Motor neuron (in vitro differentiated cells): ENCODE measurements at regions not wholly inside any gene's neighbourhood (a gene's known extent, or its start where the extent isn't known, plus 50 kb on each side); places are given as distances from the start of the nearest gene placed in this dataset.

Experiments
- ATAC-seq, 8 experiments: fragments of 200-7000 bp; cut with Tn5 transposase; replicated peaks in 6 of 8; 2 replicates each; pipeline ENCODE4 v1.8.0; 2021; ENCODE audit warnings: mild to moderate bottlenecking in 8 of 8, moderate library complexity in 8 of 8
- H3K27ac ChIP-seq, 2 donors: fragments of 250-450 bp; sonication (Bioruptor Pico); 2 replicates each; pipeline ENCODE4 v1.9.0; 2021; ENCODE audit warnings: antibody characterized with exemption in 2 of 2, mild to moderate bottlenecking in 2 of 2, moderate library complexity in 1 of 2
- H3K4me1 ChIP-seq, 2 donors: fragments of 250-450 bp; sonication (Bioruptor Pico); replicated peaks in 1 of 2; 2 replicates each; pipeline ENCODE4 v1.6.1; 2021; ENCODE audit warnings: antibody characterized with exemption in 2 of 2, mild to moderate bottlenecking in 2 of 2, moderate library complexity in 1 of 2
- H3K4me3 ChIP-seq, 5 donors: fragments of 250-450 bp; sonication (Bioruptor Pico); 2 replicates each; pipeline ENCODE4 v1.9.0; 2021; ENCODE audit warnings: antibody characterized with exemption in 5 of 5, mild to moderate bottlenecking in 5 of 5, moderate library complexity in 4 of 5
- WGBS, 10 experiments: fragments of 450-650 bp; shearing (Covaris generic); methylation state at CpG; one replicate each; pipeline ENCODE4 v1.0.0; 2022; 5-methylcytosine and 5-hydroxymethylcytosine counted together
- in situ Hi-C, 9 experiments: fragments of 400-800 bp; cut with MboI; loops; one replicate each; pipeline ENCODE4 v1.15.0; 2021; ENCODE audit warnings: low sequenced_read_pairs in 9 of 9, low pct_unique_long_range_greater_than_20kb in 2 of 9; ENCODE audit not compliant: unreplicated experiment in 9 of 9

- peaks cover 0 to 4% of the 10 kb centered on the region in 2 donors for H3K4me1 ChIP-seq
- in situ Hi-C loops = no loop called here
- peak; percentile 45 to 88 (median 64) for ATAC-seq
- no peak overlapping the region for H3K27ac ChIP-seq
- WGBS, 10 experiments = 2 to 71% (median 52%) methylated on average over 3 to 19 of the region's 19 CpGs
- no peak overlapping the region for H3K4me3 ChIP-seq
Observed at GRCh38 chr7:131007439-131008330, 273.7 kb upstream of the KLF14 start.

DNA sequence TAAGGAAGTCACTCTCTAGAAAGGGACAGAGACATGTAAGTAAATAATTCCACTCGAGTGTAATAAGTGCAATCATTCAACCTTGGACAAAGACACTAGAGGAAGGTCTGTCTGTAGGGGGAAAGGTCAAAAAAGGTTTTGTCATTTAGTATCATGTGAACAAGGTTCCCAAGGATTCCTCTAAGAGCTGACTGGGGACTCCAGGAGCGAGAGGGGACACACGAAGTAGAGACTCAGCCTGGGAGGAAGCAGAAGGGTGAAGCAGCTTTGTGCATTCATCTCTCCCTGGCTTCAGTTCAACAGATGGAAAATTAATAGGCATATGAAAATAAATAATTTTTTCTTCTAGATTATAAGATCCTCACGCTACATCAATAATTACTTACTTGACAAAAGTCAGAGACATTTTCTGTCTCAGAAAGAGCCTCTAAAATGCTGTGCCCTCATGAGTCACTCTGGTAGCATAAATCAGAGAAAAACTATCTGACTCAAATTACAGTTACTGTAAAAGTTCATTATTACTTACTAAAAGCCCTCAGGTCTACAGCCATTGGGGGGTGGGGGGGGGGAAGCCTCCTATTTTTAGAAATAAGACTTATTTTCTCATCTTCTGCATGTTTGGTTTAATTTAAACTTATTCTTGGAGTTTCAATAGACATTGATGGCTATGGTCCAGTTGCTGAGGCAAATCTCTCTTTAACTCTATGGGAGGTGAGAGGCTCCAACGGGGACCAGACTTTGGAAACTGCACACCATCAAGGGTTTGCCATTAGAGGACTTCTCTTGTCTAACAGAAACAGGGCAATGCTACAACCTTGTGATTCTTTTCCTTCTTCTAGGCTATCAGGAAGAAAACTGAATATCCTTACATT is 275.1 kb upstream of the KLF14 start:
- Histone ChIP-seq H3K27ac (no peak overlapping the region), H3K4me1 (peaks cover 0 to 4% of the 10 kb centered on the region in 2 donors), H3K4me3 (no peak overlapping the region)
- in situ Hi-C loops = no loop called here
- WGBS, 10 experiments = 8 to 88% (median 47%) methylated on average over 2 to 4 of the region's 5 CpGs; no CpG with 5 or more reads in 1 of the 10 experiments
- peak in 4 of 8 experiments; percentile 6 to 39 (median 22) for ATAC-seq

DNA sequence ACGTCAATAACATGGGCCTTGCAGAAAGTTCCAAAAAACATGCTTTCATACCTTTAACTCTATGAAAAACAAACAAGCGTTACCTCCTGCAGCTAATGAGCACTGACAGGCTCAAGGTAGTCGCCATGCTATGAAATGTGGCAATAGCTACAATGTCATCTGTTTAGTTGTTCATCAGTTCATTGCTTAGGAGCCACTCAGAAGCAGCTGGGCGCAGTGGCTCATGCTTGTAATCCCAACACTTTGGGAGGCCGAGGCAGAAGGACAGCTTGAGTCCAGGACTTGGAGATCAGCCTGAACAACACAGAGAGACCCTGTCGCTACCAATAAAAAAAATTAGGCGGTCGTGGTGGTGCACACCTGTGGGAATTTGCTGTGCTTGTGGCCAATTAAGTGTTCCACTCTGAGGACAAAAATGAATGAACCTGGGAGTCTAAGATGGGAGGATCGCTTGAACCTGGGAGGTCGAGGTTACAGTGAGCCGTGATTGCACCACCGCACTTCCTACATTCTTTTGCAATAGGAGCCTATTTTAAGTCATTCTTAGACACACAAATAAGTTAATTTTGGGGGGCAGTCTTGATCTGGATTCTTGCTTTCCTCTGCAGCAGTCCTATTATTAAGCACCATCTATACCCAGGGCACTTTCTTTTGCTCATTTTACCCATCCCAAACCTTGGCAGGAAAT is 276.2 kb upstream of the KLF14 start:
- no peak overlapping the region for H3K27ac ChIP-seq
- in situ Hi-C loops = no loop called here
- no peak for ATAC-seq
- WGBS, 10 experiments = 71 to 100% (median 95%) methylated on average over 1 to 12 of the region's 12 CpGs
- H3K4me3 ChIP-seq = no peak overlapping the region
- H3K4me1 ChIP-seq = peaks cover 0 to 4% of the 10 kb centered on the region in 2 donors

DNA sequence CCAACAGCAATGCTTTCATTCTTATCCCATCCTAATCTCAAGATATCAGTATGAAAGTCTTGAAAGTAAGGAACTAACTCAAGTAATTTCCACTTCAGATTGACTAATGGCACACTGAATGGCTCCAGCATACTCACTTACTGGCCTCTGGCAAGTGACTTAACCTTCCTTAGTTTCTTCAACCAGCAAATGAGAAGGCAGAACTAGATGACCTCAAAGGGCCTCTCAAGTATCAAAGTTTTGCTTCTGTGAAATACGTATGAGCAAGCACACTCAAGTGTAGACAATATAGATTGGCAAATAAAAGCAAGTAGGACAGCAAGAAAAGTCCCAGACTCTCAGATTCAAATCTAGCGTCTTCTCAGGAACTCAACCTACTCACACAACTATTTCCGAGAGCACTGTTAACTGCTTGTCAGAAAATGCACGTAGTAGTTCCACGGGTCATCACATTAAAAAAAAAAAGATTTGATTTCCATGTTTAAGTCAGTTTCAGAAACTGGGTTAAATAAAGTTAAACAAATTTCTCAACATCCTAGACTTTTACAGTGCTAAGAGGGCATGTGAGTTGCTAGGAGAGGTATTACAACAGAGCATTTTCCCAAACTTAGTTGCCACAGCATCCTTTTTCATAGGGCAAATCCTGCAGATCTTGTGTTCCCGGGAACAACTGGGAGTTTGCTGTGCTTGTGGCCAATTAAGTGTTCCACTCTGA is 276.9 kb upstream of the KLF14 start:
- H3K4me1 ChIP-seq = peaks cover 0 to 4% of the 10 kb centered on the region in 2 donors
- 70 to 100% (median 87%) methylated on average over 2 to 6 of the region's 6 CpGs; no CpG with 5 or more reads in 1 of the 10 experiments for WGBS, 10 experiments
- H3K4me3 ChIP-seq = no peak overlapping the region
- no peak overlapping the region for H3K27ac ChIP-seq
- ATAC-seq = peak in 1 of 8 experiments; percentile 5
- in situ Hi-C loops = no loop called here

DNA sequence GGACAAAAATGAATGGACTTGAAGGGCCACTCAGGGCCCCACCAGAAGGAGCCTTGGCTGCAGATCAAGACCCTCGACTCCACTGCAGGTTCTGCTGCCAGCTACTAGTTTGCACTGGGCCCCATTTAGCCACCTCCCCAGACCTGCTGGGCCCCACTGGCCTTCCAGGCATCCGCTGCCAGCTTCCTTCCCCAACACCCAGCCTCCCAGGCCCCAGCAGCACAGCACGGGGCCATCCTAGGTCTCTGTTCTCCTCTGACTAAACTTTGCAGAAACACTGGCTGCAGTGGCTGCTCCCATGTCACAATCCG is 277.4 kb upstream of the KLF14 start:
- peak in 1 of 8 experiments; percentile 12 for ATAC-seq
- Histone ChIP-seq H3K4me1 (peaks cover 0 to 4% of the 10 kb centered on the region in 2 donors), H3K4me3 (no peak overlapping the region), H3K27ac (no peak overlapping the region)
- WGBS, 10 experiments = 39 to 100% (median 80%) methylated on average over 1 to 2 of the region's 4 CpGs; no CpG with 5 or more reads in 1 of the 10 experiments
- in situ Hi-C loops = no loop called here

DNA sequence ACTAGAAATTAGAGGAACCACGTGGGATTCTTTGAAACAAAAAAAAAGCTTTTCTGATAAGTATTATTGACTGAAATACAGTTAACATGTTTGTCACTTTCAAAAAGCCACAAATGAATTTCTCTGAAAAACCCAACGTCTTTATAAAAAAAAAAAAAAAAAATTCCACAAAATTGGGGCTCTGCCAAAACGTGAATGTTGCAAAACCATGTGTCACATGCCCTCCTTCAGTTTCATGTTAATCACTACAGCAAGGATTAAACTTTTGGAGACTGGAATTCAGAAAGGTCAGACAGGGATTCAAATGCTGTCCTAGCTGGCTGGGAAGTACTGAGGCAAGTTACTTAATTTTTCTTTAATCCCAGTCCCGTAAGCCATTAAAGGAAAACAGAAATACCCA is 278.0 kb upstream of the KLF14 start:
- Histone ChIP-seq H3K4me1 (peaks cover 0 to 4% of the 10 kb centered on the region in 2 donors), H3K4me3 (no peak overlapping the region), H3K27ac (no peak overlapping the region)
- in situ Hi-C loops = no loop called here
- peak in 3 of 8 experiments; percentile 10 to 17 (median 14) for ATAC-seq
- 0 to 87% (median 56%) methylated on average over 1 to 4 of the region's 4 CpGs for WGBS, 10 experiments

DNA sequence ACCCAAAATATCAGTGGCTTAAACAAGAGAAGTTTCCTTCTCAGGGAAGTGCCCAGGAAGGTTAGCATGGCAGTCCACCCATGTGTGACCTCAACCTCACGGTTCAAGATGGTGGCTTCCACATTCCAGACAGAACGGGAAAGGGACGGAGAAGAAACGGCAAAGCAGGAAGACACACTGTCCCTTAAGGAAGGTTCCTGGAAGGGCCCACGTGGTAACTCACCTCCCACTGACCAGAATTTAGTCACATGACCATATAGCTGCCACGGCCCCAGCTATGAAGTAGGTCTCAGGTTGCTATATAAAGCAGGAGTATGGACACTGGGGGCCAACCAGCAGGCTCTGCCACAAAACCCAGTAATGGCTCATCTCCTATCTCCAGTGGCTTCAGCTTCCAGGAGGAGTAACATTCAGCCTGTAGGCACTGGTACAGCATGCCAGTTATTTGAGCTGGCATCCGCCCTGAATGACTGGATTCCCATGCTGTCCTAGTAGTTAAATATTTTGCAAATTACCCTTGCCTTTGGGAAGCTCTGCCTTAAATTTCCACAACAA is 278.5 kb upstream of the KLF14 start:
- no peak overlapping the region for H3K27ac ChIP-seq
- H3K4me1 ChIP-seq = peaks cover 0 to 4% of the 10 kb centered on the region in 2 donors
- in situ Hi-C loops = no loop called here
- ATAC-seq = peak in 3 of 8 experiments; percentile 16 to 58 (median 44)
- H3K4me3 ChIP-seq = no peak overlapping the region
- WGBS, 10 experiments = 0 to 100% (median 89%) methylated on average over 1 to 7 of the region's 7 CpGs; no CpG with 5 or more reads in 5 of the 10 experiments

- Histone ChIP-seq H3K4me3 (no peak overlapping the region), H3K27ac (no peak overlapping the region), H3K4me1 (peaks cover 0 to 3% of the 10 kb centered on the region in 2 donors)
- no peak for ATAC-seq
- in situ Hi-C loops = no loop called here
- 33 to 100% (median 90%) methylated on average over 1 to 11 of the region's 11 CpGs; no CpG with 5 or more reads in 1 of the 10 experiments for WGBS, 10 experiments
Observed at GRCh38 chr7:131013716-131014115, 279.7 kb upstream of the KLF14 start.

GRCh38 chr7:131014906-131015656 is 281.1 kb upstream of the KLF14 start:
- 0 to 100% (median 90%) methylated on average over 1 to 7 of the region's 7 CpGs for WGBS, 10 experiments
- no peak overlapping the region for H3K4me3 ChIP-seq
- peak in 1 of 8 experiments; percentile 59 for ATAC-seq
- no peak overlapping the region for H3K27ac ChIP-seq
- in situ Hi-C loops = no loop called here
- no peaks in the 10 kb centered on the region for H3K4me1 ChIP-seq

DNA sequence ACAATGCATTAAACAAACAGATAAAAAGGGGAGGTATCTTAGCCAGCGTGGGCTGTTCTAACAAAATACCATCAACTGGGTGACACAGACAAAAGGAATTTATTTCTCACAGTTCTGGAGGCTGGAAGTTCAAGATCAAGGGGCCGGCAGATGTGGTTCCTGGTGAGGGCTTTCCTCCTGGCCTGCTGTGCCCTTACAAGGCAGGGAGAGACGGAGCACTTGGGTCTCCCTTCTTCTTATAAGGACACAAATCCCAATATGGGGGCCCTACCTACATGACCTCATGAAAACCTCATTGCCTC is 281.6 kb upstream of the KLF14 start:
- in situ Hi-C loops = no loop called here
- ATAC-seq = peak in 2 of 8 experiments; percentile 17 to 39

GRCh38 chr7:131016230-131016629 is 282.2 kb upstream of the KLF14 start:
- no peak overlapping the region for H3K27ac ChIP-seq
- WGBS, 10 experiments = 80 to 100% (median 100%) methylated on average over 1 of the region's 1 CpG; no CpG with 5 or more reads in 6 of the 10 experiments
- in situ Hi-C loops = no loop called here
- no peak overlapping the region for H3K4me3 ChIP-seq
- ATAC-seq = no peak
- H3K4me1 ChIP-seq = no peaks in the 10 kb centered on the region

More for the DNA sequence above, 281.6 kb upstream of the KLF14 start:
- Histone ChIP-seq H3K4me1 (no peaks in the 10 kb centered on the region), H3K4me3 (no peak overlapping the region), H3K27ac (no peak overlapping the region)
- WGBS, 10 experiments = 14 to 100% (median 73%) methylated on average over 1 to 3 of the region's 3 CpGs; no CpG with 5 or more reads in 2 of the 10 experiments
